Esophagus squamous epithelium (tissue), 5 donors: ENCODE measurements at regions not wholly inside any gene's neighbourhood (a gene's known extent, or its start where the extent isn't known, plus 50 kb on each side); places are given as distances from the start of the nearest gene placed in this dataset.

Experiments used
- DNase-seq: peaks from one replicate; lab custom pipeline; 2025; lab: John Stamatoyannopoulos, UW
- H3K27ac ChIP-seq, 4 donors: fragments of 200-600 bp; sonication (generic); one replicate each; pipeline ENCODE4 v1.5.1; 2016 to 2019; ENCODE audit warnings: mild to moderate bottlenecking in 1 of 4
- H3K27me3 ChIP-seq, 4 donors: fragments of 200-600 bp; sonication (generic); 1 replicate in 3 of 4; 2 replicates in 1 of 4; pipeline versions ENCODE4 v1.5.1 to v1.6.0; 2017 to 2021; ENCODE audit warnings: antibody characterized with exemption in 1 of 4
- H3K36me3 ChIP-seq, 3 donors: fragments of 200-600 bp; sonication (generic); one replicate each; pipeline ENCODE4 v1.5.1; 2016 to 2019
- H3K4me1 ChIP-seq, 3 donors: fragments of 200-600 bp; sonication (generic); one replicate each; pipeline ENCODE4 v1.5.1; 2017 to 2019
- H3K4me3 ChIP-seq, 4 donors: fragments of 200-600 bp; sonication (generic); 1 replicate in 3 of 4; 2 replicates in 1 of 4; pipeline ENCODE4 v1.5.1; 2016 to 2019; ENCODE audit warnings: mild to moderate bottlenecking in 2 of 4, moderate library complexity in 1 of 4
- H3K9me3 ChIP-seq, 3 donors: fragments of 200-600 bp; sonication (generic); one replicate each; pipeline ENCODE4 v1.5.1; 2016 to 2019
- CTCF ChIP-seq, 6 experiments: fragments of 450-650 bp in 4 of 6; fragments of 200-600 bp in 2 of 6; sonication (generic) in 2 of 6; IDR thresholded peaks; one replicate each; pipeline ENCODE4 v1.5.1; 2016 to 2019; ENCODE audit warnings: antibody characterized with exemption in 6 of 6, mild to moderate bottlenecking in 4 of 6, moderate library complexity in 4 of 6
- POLR2A ChIP-seq, 4 donors: fragments of 450-650 bp; IDR thresholded peaks; one replicate each; pipeline ENCODE4 v1.6.1; 2017; ENCODE audit warnings: antibody characterized with exemption in 4 of 4, mild to moderate bottlenecking in 4 of 4, moderate library complexity in 3 of 4
- WGBS, 2 donors: methylation state at CpG; one replicate each; pipeline ENCODE4 v1.1.5; 2018; 5-methylcytosine and 5-hydroxymethylcytosine counted together
- intact Hi-C: fragments of 100-400 bp; cut with DNase I; formaldehyde crosslinking; loops from one replicate; pipeline ENCODE4 v1.15.0; 2022
- donor health status: DM: yes; HTN: yes; CAD: no.

GRCh38 chr9:106393226-106393625, 469.7 kb upstream of the ZNF462 start:
- intact Hi-C loops: no loop called here
- 82 to 88% methylated on average over 2 of the region's 2 CpGs for WGBS, 2 donors

DNA sequence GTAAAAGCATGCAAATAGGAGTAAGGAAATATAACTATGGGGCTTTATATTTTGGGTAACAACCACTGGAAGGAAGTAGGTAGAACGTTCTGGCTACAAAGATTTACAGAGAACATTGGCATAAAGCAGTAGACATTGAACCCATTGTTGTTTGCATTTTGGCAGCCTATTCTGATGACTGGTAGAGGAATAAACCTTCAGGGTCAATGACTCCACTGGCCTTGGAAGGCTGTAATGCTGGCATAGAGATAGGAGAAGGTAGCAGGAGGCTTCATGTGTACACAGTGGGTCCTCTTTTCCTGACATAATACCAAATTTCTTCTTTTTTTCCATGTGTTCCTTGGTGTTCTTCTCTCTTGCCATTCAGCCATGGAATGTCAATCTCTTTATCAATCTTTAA, 462.8 kb upstream of the ZNF462 start:
- intact Hi-C loops: no loop called here
- H3K27ac ChIP-seq: no peak overlapping the region
- H3K4me3 ChIP-seq: no peak overlapping the region
- no peaks in the 10 kb centered on the region for H3K4me1 ChIP-seq
- no peak for DNase-seq
- TF ChIP-seq POLR2A (IDR thresholded peaks at IDR 0.05) (no peak), CTCF (IDR thresholded peaks at IDR 0.05) (no peak)
- no peaks in the 10 kb centered on the region for H3K9me3 ChIP-seq
- no peaks in the 10 kb centered on the region for H3K27me3 ChIP-seq
- no peaks in the 10 kb centered on the region for H3K36me3 ChIP-seq
- 24 to 29% methylated on average over 1 of the region's 1 CpG for WGBS, 2 donors

More at GRCh38 chr9:106393226-106393625, 469.7 kb upstream of the ZNF462 start:
- Histone ChIP-seq H3K4me3 (no peak overlapping the region), H3K27ac (no peak overlapping the region), H3K4me1 (no peaks in the 10 kb centered on the region), H3K36me3 (no peaks in the 10 kb centered on the region), H3K27me3 (no peaks in the 10 kb centered on the region), H3K9me3 (no peaks in the 10 kb centered on the region)
- TF ChIP-seq CTCF (IDR thresholded peaks at IDR 0.05) (no peak), POLR2A (IDR thresholded peaks at IDR 0.05) (no peak)
- no peak for DNase-seq

- no peak for TF ChIP-seq POLR2A (IDR thresholded peaks at IDR 0.05)
- no peak for TF ChIP-seq CTCF (IDR thresholded peaks at IDR 0.05)
- Histone ChIP-seq H3K9me3 (no peaks in the 10 kb centered on the region), H3K4me3 (no peak overlapping the region), H3K27me3 (no peaks in the 10 kb centered on the region), H3K27ac (no peak overlapping the region), H3K4me1 (no peaks in the 10 kb centered on the region), H3K36me3 (no peaks in the 10 kb centered on the region)
- 38 to 58% methylated on average over 2 of the region's 2 CpGs for WGBS, 2 donors
- intact Hi-C loops: no loop called here
- no peak for DNase-seq
Measured at GRCh38 chr9:106400950-106401349, 462.0 kb upstream of the ZNF462 start.

DNA sequence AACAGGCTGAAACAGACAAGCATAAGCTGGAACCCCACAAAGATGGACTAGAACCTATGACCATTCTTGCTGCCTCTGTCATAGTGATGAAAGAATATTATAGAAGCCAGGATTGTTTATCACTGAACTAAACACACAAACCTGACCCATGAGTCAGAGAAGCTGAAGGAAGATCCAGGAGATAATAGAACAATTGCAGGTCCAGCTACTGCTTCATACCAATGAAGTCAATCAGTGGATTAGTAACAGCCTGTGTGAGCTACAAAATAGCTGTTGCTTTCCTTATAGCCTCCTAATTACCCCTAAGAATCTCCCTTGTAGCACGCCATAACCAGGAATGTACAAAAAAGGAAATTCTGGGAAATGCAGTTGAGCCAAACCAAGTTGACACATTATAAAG, 459.9 kb upstream of the ZNF462 start:
- TF ChIP-seq POLR2A (IDR thresholded peaks at IDR 0.05) (no peak), CTCF (IDR thresholded peaks at IDR 0.05) (no peak)
- Histone ChIP-seq H3K4me3 (no peak overlapping the region), H3K36me3 (no peaks in the 10 kb centered on the region), H3K9me3 (no peaks in the 10 kb centered on the region), H3K4me1 (no peaks in the 10 kb centered on the region), H3K27ac (no peak overlapping the region), H3K27me3 (no peaks in the 10 kb centered on the region)
- intact Hi-C loops: no loop called here
- DNase-seq: no peak
- 75 to 80% methylated on average over 1 of the region's 1 CpG for WGBS, 2 donors

DNA sequence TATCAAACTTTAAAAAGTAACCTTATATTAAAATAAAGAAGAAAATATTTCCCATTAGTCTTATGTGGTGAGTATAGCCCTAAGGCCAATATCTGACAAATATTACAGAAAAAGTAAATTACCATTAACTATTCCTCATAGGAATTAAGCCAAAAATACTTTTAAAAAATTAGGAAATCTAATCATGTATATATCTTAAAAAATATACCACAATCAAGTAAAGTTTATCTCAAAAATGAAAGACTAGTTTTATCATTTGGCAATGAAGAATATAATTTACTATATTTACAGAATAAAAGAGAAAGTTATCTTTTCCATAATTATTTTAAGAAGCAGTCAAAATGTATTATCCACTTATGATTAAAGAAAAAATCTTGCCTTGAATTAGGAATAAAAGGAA, 458.8 kb upstream of the ZNF462 start:
- no peak for TF ChIP-seq CTCF (IDR thresholded peaks at IDR 0.05)
- TF ChIP-seq POLR2A (IDR thresholded peaks at IDR 0.05): no peak
- Histone ChIP-seq H3K4me1 (no peaks in the 10 kb centered on the region), H3K27me3 (no peaks in the 10 kb centered on the region), H3K9me3 (no peaks in the 10 kb centered on the region), H3K27ac (no peak overlapping the region), H3K4me3 (no peak overlapping the region), H3K36me3 (no peaks in the 10 kb centered on the region)
- no peak for DNase-seq
- intact Hi-C loops: no loop called here
